Activated CD4-positive, alpha-beta T cell treated with anti-CD3 and anti-CD28 coated beads for 24 hours (primary cell): ENCODE measurements at regions not wholly inside any gene's neighbourhood (a gene's known extent, or its start where the extent isn't known, plus 50 kb on each side); places are given as distances from the start of the nearest gene placed in this dataset.
"Not testable (repeated sequence)": the region's sequence is repeated elsewhere in the genome, so short reads cannot be mapped to it uniquely, and the experiment has no call there.

Experiments used
- DNase-seq, 2 donors: peaks; one replicate each; pipeline ENCODE4 v3.0.0-alpha.2; 2020; ENCODE audit warnings: low read depth in 2 of 2

DNA sequence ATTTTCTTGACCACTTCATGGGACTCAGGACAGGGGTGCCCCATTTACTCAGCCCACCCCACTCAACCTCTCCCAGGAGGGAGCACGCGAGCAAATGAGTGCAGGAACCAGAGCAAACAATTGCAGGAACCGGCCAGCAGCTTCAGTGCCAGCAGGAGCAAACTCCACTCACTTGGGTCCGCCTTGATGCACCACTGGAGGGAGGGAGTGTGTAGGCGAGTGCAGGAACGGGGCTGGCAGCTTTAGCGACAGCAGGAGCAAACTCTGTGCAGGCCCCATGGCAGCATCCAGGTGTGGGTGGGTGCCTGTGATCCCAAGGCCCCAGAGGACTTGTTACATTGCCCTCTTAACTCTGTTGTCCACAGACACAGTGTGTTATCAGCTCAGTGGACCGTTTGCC, 1667.3 kb upstream of the CELF4 start:
- no peak for DNase-seq

GRCh38 chr18:39232490-39232889, 1666.9 kb upstream of the CELF4 start:
- DNase-seq, result no peak

DNA sequence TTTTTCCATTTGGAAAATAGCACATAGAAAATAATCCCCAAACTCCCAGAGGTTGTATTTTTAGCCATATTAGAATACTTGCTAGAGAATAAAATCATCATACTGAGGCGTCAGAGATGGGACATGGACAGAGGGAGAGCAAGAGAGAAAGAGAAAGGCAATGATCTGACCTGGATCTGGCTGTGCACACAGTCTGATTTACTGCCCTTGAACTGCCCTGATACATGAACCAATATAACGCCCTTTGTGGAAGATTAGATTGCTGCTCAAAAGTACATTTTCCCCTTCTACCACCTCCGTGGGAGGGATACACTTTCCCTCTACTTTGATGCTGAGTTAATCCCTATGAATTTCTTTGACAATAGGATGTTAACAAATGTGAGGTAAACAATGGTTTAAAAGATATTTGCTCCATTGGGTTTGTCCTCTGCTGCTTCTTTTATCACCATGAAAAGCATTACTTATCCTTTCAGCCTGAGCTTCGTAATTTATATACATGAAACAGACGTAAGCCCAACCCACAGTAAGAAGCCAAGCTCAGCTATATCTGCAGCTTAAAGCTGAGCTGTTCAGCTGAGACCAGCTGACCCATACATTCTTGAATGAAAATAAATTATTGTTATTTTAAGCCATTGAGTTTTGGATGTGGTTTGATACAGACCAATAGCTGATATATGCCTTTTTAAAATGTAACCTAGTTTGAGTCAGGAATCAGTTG, 1664.6 kb upstream of the CELF4 start:
- DNase-seq, result no peak

- not testable (repeated sequence) for DNase-seq
Observed at GRCh38 chr18:39227769-39228168, 1662.2 kb upstream of the CELF4 start.

- DNase-seq, result no peak
Observed at GRCh38 chr18:39225373-39225772, 1659.8 kb upstream of the CELF4 start.

DNA sequence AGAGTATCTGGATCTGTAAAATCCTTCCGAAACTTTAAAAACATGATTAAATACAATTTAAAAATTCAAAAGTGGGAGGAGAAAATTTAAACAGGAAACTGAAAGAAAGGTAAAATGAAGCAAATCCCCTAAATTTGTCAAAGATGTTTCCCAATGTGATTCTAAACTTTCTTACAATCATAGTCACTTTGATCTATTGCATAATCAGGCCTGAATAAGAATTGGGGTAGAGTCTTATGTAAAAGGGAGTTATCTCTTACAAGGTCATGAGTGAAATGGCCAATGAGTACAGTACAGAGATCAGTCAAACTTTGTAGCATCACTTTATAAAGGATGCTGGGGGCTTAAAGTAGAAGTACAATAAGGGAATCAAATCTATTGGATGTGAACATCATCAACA, 1657.7 kb upstream of the CELF4 start:
- no peak for DNase-seq

DNA sequence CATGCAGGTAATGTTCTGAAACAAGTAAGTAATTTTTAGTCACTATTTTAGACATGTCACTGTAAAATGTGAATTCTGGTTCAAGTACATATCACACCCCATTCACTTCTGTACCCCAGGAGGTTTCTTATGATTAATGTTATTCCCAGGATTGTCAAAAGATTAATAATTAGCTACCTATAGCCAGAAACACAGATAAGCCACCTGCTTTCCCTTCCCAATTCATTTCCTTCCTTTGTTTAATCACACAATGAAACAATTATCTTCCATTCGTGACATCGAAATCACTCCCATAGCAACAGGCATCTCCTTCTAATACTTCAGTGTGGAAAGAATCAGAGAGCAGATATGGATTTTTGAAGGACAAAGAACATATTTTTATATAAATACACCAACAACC, 1650.3 kb upstream of the CELF4 start:
- no peak for DNase-seq

- DNase-seq, result no peak
Observed at GRCh38 chr18:39211461-39211860, 1645.9 kb upstream of the CELF4 start.

GRCh38 chr18:39209173-39209572, 1643.6 kb upstream of the CELF4 start:
- no peak for DNase-seq

DNA sequence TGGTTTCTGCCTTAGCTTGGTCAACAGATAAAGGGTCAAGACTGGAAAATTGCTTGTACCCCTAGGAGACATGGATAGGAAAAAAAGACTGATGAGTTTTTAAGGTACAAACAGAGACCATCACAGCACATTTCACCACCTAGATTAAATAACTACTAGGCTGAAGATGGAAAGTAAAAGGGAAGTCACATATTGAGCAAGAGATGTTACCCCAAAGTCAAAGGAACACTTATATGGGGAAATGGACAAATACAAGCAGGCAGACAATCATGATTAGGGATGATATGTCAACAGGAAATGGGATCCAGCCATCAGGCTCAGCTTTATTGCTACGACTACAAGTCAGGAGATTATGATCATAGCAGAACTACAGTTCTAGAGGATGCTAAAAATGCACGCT, 1643.1 kb upstream of the CELF4 start:
- DNase-seq, result no peak

DNA sequence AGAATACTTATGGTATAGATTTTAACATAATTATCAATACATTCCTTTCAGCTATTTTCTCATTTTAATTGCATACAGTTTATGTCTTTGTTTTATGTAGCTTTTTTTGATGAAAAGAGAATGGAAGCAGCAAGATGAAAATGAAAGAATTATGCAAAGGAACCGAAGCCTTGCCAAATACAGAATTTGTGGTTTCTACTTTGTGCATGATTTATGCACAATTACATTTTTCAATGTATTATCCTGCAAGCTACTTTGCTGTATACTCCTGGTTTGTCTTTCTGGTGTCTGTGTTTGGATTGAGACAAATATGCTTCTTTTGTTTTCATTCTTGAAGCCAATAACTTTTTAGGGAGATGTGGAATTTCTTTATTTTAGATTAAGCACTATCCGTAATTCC, 1642.6 kb upstream of the CELF4 start:
- DNase-seq, result no peak

DNA sequence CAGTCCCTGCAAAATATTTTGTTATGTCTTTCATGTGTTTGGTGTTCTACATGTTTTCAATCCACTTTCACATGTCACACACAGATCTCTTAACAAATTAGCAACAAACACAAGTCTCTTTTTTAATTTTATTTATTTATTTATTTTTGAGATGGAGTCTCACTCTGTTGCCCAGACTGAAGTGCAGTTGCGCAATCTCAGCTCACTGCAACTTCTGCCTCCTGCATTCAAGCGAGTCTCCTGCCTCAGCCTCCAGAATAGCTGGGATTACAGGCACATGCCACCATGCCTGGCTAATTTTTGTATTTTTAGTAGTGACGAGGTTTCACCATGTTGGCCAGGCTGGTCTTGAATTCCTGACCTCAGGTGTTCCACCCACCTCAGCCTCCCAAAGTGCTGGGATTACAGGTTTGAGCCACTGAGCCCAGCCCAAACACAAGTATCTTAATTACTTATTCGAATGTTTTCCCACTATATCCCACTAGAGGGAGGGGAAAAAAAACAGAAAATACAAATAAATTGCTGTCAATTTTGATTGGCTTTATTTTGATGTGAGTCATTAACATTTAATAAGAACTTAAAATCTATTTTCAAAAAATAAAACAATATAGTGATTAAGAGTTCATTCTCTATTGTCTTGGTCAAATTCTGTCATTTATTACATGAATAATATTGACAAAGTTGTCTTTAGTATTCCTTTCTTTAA, 1641.0 kb upstream of the CELF4 start:
- not testable (repeated sequence) for DNase-seq

- DNase-seq, result no peak
Observed at GRCh38 chr18:39205565-39206195, 1640.1 kb upstream of the CELF4 start.

DNA sequence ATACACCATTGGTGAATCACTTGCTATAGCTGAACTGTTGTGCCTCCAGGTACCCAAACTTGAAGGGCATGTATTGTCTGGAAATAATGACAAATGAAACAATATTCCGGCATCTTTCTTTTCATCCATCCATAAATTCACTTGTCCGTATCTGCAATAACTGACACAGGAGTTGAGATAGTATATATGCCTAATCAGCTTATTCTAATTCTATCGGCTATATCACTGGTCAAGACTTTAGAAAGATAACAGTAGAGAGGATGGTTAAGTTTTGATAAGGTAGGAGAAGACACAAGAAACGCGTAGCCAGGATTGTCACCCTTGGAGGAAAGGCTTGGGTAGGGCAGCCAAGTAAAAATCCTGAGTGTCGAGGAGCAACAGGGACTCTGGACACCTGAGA, 1634.6 kb upstream of the CELF4 start:
- DNase-seq, result no peak

- no peak for DNase-seq
Observed at GRCh38 chr18:39199231-39199855, 1633.7 kb upstream of the CELF4 start.

DNA sequence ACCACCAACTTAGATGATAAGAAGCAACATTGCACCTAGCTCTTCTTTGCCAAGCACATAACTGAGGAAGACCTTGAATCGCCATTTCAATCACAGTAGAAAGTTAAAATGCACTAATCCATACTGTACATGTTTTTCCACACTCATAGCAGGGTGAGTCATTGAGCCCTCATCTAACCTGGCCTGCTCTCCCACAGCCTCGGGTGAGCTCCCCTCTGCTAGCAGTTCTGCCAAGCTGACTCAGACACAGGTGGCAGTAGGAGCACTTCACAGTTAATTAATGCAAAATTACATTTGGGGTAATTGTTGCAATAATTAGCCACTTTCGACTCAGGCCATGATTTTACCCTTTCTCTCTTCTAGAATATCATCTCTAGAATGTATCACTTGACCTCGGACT, 1632.8 kb upstream of the CELF4 start:
- no peak for DNase-seq

GRCh38 chr18:39191931-39192330, 1626.3 kb upstream of the CELF4 start:
- no peak for DNase-seq

GRCh38 chr18:39191058-39191457, 1625.5 kb upstream of the CELF4 start:
- no peak for DNase-seq

DNA sequence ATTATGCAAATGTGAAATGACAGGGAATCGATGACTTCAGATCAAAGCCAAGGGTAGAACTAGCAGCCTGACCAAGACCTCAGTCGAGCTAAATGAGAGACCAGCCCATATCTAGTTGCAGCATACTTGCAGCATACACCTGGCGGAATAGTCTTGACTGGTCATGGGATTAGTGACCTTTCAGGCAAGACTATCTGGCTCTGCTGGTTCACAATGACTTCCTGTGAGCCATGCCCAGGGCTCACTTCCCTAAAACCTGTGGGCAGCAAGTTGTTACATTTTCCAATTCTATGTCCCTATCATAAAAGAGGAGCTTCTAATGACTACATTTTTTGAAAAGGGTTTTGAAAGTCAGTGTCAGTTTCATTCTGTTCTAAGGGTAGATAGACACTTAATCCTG, 1624.9 kb upstream of the CELF4 start:
- no peak for DNase-seq

GRCh38 chr18:39188278-39188677, 1622.7 kb upstream of the CELF4 start:
- DNase-seq, result no peak

- DNase-seq, result no peak
Observed at GRCh38 chr18:39186008-39186407, 1620.4 kb upstream of the CELF4 start.

DNA sequence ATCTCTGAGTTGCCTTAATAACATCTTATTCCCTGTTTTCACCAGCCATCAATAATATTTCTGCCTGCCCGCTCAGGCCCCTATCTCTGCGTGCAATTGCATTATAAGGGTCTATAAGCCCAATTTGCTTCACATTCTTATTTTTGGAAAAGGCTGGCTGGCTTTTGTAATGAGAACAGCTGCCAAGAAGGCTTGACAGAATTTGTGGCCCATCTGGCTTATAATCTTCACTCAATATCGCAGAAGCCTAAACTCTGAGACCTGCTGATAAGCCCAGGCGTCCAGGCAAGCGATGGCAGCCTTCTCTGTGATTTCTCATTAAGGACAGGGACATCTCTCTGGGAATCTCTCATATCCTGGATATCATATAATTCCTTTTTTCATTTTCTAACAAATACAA, 1618.6 kb upstream of the CELF4 start:
- no peak for DNase-seq

DNA sequence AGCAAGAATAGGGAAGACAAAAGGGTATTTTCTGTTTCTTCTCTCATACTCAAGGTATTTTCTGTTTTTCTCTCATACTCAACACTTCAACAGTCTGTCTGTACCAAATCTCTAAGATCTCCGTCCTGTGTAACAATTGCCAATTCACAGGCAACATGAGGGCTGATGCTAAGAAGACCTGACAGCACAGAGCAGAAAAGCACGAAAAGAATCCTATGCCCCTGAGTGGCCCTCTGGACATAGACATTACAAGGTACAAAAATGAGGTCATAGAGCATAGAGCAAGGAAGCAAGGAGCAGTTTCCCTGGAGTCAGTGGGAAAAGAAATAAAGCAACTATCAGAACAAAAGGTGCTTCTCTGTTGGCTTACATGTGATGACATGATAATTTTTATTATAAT, 1612.6 kb upstream of the CELF4 start:
- no peak for DNase-seq
